K562 (cell line): ENCODE measurements at regions not wholly inside any gene's neighbourhood (a gene's known extent, or its start where the extent isn't known, plus 50 kb on each side); places are given as distances from the start of the nearest gene placed in this dataset.

Experiments used
- BDP1 ChIP-seq: IDR thresholded peaks from 3 replicates; pipeline ENCODE4 v1.6.1; 2011; ENCODE audit not compliant: insufficient read length, insufficient read depth
- IRF2 ChIP-seq: sonication (generic); formaldehyde crosslinking; IDR thresholded peaks from 2 replicates; pipeline ENCODE4 v1.8.1; 2022; ENCODE audit warnings: mild to moderate bottlenecking, missing genetic modification reagents
- LCOR ChIP-seq: sonication (generic); formaldehyde crosslinking; IDR thresholded peaks from 2 replicates; pipeline ENCODE4 v1.8.0; 2022; ENCODE audit warnings: mild to moderate bottlenecking, missing genetic modification reagents
- MCM2 ChIP-seq: fragments of 450-650 bp; IDR thresholded peaks from 2 replicates; pipeline ENCODE4 v1.6.1; 2017; ENCODE audit warnings: low read depth, mild to moderate bottlenecking
- MED1 ChIP-seq: sonication (generic); formaldehyde crosslinking; IDR thresholded peaks from 2 replicates; pipeline ENCODE4 v1.8.1; 2023; ENCODE audit warnings: missing genetic modification reagents, borderline replicate concordance
- MTA1 ChIP-seq: fragments of 450-650 bp; IDR thresholded peaks from 2 replicates; pipeline ENCODE4 v1.6.1; 2017; ENCODE audit warnings: borderline replicate concordance
- NBN ChIP-seq: fragments of 450-650 bp; IDR thresholded peaks from 2 replicates; pipeline ENCODE4 v1.6.1; 2016; ENCODE audit warnings: low read depth, mild to moderate bottlenecking
- PML ChIP-seq: IDR thresholded peaks from 2 replicates; pipeline ENCODE4 v1.6.1; 2012; ENCODE audit warnings: low read length, inconsistent platforms
- POLR2A ChIP-seq: fragments of 450-650 bp; conservative IDR thresholded peaks from 2 replicates; pipeline ENCODE4 v1.6.1; 2016
- RBM22 ChIP-seq: fragments of 200-400 bp; formaldehyde crosslinking; IDR thresholded peaks from 2 replicates; pipeline ENCODE4 v1.6.1; 2018; ENCODE audit warnings: low read length, low read depth; ENCODE audit not compliant: poor library complexity, severe bottlenecking
- SP1 ChIP-seq: sonication (generic); formaldehyde crosslinking; IDR thresholded peaks from 2 replicates; pipeline ENCODE4 v1.8.1; 2022; ENCODE audit warnings: mild to moderate bottlenecking, missing genetic modification reagents
- TEAD2 ChIP-seq: fragments of 450-650 bp; IDR thresholded peaks from 2 replicates; pipeline ENCODE4 v1.6.1; 2016; ENCODE audit warnings: missing genetic modification characterization, control low read depth, missing compliant biosample characterization
- YBX1 ChIP-seq: fragments of 450-650 bp; IDR thresholded peaks from 2 replicates; pipeline ENCODE4 v1.7.1; 2016; ENCODE audit warnings: mild to moderate bottlenecking
- ZFP30 ChIP-seq: fragments of 250-450 bp; sonication (Bioruptor Pico); IDR thresholded peaks from 2 replicates; pipeline ENCODE4 v1.8.0; 2022; ENCODE audit warnings: moderate library complexity, mild to moderate bottlenecking, inconsistent platforms, borderline replicate concordance
- ZNF174 ChIP-seq: fragments of 250-450 bp; sonication (Bioruptor Pico); IDR thresholded peaks from 2 replicates; pipeline ENCODE4 v1.4.0; 2020; ENCODE audit warnings: mild to moderate bottlenecking
- ZNF274 ChIP-seq: IDR thresholded peaks from 2 replicates; pipeline ENCODE4 v1.6.1; 2011; ENCODE audit warnings: low read depth, mild to moderate bottlenecking, low read length, moderate library complexity, borderline replicate concordance
- ZNF668 ChIP-seq: fragments of 250-450 bp; sonication (Bioruptor Pico); IDR thresholded peaks from 2 replicates; pipeline ENCODE4 v1.8.0; 2022; ENCODE audit warnings: mild to moderate bottlenecking, inconsistent platforms
- TF ChIP-seq, protein P1 (sequence below), 2 experiments: IDR thresholded peaks; 2 replicates each; pipeline ENCODE4 v1.6.1; 2011; ENCODE audit warnings: borderline replicate concordance in 1 of 2, control low read depth in 1 of 2, low read depth in 1 of 2, low read length in 1 of 2, mild to moderate bottlenecking in 1 of 2, mixed read lengths in 1 of 2, moderate library complexity in 1 of 2; ENCODE audit not compliant: insufficient read depth in 1 of 2, insufficient read length in 1 of 2, poor library complexity in 1 of 2, severe bottlenecking in 1 of 2; ENCODE audit errors: extremely low read depth in 1 of 2
- TF ChIP-seq, protein P2 (sequence below): sonication (generic); formaldehyde crosslinking; IDR thresholded peaks from 2 replicates; pipeline ENCODE4 v1.9.0; 2022; ENCODE audit warnings: mild to moderate bottlenecking, missing genetic modification reagents
- TF ChIP-seq, protein P3 (sequence below): fragments of 450-650 bp; formaldehyde crosslinking; IDR thresholded peaks from 2 replicates; pipeline ENCODE4 v1.4.0; 2022; ENCODE audit warnings: missing genetic modification characterization
- TF ChIP-seq, protein P4 (sequence below): fragments of 250-450 bp; sonication (Bioruptor Pico); IDR thresholded peaks from 2 replicates; pipeline ENCODE4 v1.5.0; 2020; ENCODE audit warnings: mild to moderate bottlenecking, borderline replicate concordance
- TF ChIP-seq, protein P5 (sequence below): fragments of 250-450 bp; sonication (Bioruptor Pico); IDR thresholded peaks from 2 replicates; pipeline ENCODE4 v1.8.0; 2021; ENCODE audit warnings: moderate library complexity, mild to moderate bottlenecking, inconsistent platforms

DNA sequence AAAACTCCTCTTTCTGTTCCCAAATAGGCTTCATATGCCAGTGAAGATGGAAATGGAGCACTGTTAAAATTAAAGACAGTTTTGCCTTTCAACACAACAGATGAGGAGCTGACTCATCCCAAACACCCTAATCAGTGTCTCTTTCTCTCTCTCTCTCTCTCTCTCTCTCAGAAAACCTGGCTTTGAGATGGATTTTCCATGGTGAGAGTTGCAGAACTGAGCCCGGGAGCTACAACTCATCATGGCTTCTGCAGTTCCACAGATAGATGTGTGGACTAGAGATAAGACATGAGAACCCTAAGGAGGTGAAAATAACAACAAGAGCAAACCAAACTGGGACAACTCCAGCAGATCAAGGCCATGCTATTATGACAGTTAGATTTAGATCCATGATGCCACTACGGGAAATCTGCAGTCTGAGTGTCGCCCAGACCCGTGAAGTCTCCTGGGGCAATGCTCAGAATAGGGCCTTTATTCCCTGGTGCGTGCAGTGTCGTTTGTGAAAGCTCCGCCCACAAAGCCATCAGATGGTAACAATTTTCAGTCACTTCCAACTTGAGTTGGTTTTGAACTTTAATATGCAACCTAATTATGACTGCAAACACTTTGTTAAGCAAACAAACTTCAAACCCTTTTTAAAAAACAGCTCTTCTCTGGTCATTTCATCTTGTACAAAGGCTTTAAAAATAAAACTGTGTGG lies 338.2 kb upstream of the PREP start (continued):
- TF ChIP-seq, protein P1, sequence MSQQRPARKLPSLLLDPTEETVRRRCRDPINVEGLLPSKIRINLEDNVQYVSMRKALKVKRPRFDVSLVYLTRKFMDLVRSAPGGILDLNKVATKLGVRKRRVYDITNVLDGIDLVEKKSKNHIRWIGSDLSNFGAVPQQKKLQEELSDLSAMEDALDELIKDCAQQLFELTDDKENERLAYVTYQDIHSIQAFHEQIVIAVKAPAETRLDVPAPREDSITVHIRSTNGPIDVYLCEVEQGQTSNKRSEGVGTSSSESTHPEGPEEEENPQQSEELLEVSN (IDR thresholded peaks at IDR 0.05; ENCODE audit: borderline replicate concordance in 1 of 2, extremely low read depth in 1 of 2, insufficient read depth in 1 of 2, insufficient read length in 1 of 2, low read depth in 1 of 2, low read length in 1 of 2, poor library complexity in 1 of 2, severe bottlenecking in 1 of 2): no peak
- TF ChIP-seq BDP1 (no peak), MED1 (CRISPR knock-in tag) (no peak), ZNF274 (no peak), LCOR (CRISPR knock-in tag) (no peak), TEAD2 (tag) (no peak), NBN (peak; percentile 54; the same call in 1 of the 2 replicates), IRF2 (no peak), ZNF174 (CRISPR knock-in tag) (no peak), YBX1 (no peak), ZFP30 (CRISPR knock-in tag) (no peak), MCM2 (no peak), POLR2A (no peak), SP1 (CRISPR knock-in tag) (no peak), ZNF668 (CRISPR knock-in tag) (no peak), MTA1 (0 out of 2 replicates have a peak, but pooled peaks have one; percentile 23), PML (no peak), RBM22 (no peak)
- TF ChIP-seq, protein P2, sequence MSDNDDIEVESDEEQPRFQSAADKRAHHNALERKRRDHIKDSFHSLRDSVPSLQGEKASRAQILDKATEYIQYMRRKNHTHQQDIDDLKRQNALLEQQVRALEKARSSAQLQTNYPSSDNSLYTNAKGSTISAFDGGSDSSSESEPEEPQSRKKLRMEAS: no peak
- TF ChIP-seq, protein P3, sequence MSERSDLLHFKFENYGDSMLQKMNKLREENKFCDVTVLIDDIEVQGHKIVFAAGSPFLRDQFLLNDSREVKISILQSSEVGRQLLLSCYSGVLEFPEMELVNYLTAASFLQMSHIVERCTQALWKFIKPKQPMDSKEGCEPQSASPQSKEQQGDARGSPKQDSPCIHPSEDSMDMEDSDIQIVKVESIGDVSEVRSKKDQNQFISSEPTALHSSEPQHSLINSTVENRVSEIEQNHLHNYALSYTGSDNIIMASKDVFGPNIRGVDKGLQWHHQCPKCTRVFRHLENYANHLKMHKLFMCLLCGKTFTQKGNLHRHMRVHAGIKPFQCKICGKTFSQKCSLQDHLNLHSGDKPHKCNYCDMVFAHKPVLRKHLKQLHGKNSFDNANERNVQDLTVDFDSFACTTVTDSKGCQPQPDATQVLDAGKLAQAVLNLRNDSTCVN (CRISPR knock-in tag): no peak
- TF ChIP-seq, protein P4, sequence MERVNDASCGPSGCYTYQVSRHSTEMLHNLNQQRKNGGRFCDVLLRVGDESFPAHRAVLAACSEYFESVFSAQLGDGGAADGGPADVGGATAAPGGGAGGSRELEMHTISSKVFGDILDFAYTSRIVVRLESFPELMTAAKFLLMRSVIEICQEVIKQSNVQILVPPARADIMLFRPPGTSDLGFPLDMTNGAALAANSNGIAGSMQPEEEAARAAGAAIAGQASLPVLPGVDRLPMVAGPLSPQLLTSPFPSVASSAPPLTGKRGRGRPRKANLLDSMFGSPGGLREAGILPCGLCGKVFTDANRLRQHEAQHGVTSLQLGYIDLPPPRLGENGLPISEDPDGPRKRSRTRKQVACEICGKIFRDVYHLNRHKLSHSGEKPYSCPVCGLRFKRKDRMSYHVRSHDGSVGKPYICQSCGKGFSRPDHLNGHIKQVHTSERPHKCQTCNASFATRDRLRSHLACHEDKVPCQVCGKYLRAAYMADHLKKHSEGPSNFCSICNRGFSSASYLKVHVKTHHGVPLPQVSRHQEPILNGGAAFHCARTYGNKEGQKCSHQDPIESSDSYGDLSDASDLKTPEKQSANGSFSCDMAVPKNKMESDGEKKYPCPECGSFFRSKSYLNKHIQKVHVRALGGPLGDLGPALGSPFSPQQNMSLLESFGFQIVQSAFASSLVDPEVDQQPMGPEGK (CRISPR knock-in tag): no peak
- TF ChIP-seq, protein P5, sequence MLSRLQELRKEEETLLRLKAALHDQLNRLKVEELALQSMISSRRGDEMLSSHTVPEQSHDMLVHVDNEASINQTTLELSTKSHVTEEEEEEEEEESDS (CRISPR knock-in tag): no peak
